ENCODE measurements at regions not wholly inside any gene's neighbourhood (a gene's known extent, or its start where the extent isn't known, plus 50 kb on each side); places are given as distances from the start of the nearest gene placed in this dataset.

GRCh38 chr11:19519912-19520641 is 192.6 kb upstream of the NAV2 start:
- DNase-seq = peak; percentile 24

GRCh38 chr11:19519353-19519752 is 193.3 kb upstream of the NAV2 start:
- DNase-seq = no peak

GRCh38 chr11:19513253-19513652 is 199.4 kb upstream of the NAV2 start:
- no peak for DNase-seq

- DNase-seq = no peak
These were observed 200.0 kb upstream of the NAV2 start for GRCh38 chr11:19512618-19513017.

GRCh38 chr11:19511413-19512183 is 201.0 kb upstream of the NAV2 start:
- DNase-seq = no peak

DNA sequence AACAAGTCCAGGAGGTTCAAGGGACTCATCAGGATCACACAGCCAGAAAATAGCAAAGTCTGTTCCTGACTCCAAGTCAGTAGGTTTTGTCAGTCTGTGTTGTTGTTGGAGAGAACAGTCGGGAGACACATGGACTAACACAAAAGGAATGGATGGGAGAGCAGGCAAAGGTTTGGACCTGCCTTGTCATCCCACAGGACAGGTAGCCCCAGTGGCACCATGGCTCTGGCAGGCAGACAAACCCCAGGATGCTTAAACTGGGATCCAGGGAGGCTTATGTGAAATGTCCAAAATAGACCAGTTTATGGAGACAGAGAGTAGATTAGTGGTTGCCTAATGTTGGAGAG is 201.6 kb upstream of the NAV2 start:
- no peak for DNase-seq

DNA sequence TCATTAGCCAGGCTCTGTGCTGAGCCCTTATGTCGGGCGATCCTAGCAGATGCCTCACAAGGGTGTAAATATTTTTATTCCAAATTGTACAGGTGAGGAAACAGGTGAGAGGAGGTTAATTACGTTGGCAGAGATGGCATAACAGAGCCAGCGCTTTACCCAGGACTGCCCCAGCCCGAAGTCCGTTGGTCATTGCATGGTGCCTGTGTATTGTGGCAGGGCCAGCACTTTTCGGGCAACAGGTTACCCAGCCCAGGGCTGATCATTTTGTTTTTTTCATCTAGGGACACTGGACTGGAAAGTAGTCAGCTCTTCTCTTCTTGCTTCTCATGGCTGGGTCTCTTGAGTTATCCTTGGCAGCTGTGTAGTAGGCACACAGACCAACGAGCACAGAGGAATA is 202.2 kb upstream of the NAV2 start:
- no peak for DNase-seq

DNA sequence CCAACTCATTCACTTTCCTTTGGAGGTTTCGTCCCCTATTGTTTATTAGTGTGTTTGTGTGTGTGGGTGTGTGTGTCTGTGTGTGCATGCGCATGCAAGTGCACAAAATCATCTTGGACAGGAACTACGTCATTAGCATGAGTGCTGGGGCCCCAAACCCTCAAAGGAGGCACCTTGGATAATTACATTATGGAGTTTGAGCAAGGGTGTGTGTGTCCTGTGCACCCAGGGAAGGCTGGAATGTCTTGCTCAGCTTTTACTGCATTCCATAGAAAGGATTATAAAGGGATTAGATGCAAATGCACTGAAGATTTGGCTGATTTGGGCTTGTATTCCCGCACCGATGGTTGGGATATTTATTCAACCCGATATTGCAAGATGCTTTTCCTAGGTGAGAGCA is 203.4 kb upstream of the NAV2 start:
- DNase-seq = no peak

DNA sequence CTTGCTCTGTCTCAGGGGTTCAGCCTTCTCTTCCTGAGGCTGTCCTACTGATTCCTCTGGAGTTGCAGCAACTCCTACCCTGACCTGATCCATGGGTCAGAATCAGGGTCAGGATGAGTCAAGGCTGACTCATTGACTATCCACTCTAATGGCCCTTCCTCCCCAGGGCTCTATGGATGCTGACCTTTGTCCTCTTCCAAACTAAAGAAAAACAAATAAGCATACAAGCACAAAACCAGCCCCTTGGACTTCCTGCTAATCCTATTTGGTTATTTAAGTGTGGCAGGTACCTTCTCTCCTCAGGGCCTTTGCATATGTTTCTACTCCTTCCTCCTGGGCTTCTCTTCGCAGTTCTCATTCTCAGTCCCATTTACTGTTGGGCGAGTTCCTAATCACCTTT is 204.5 kb upstream of the NAV2 start:
- DNase-seq = no peak

- no peak for DNase-seq
These were observed 205.7 kb upstream of the NAV2 start for GRCh38 chr11:19506816-19507486.

GRCh38 chr11:19502691-19503253 is 209.9 kb upstream of the NAV2 start:
- no peak for DNase-seq

- DNase-seq = no peak
These were observed 211.0 kb upstream of the NAV2 start for GRCh38 chr11:19501631-19502030.

- no peak for DNase-seq
These were observed 212.6 kb upstream of the NAV2 start for GRCh38 chr11:19499999-19500398.

GRCh38 chr11:19499026-19499669 is 213.5 kb upstream of the NAV2 start:
- peak; percentile 69 for DNase-seq

- no peak for DNase-seq
These were observed 219.0 kb upstream of the NAV2 start for GRCh38 chr11:19493446-19494213.

DNA sequence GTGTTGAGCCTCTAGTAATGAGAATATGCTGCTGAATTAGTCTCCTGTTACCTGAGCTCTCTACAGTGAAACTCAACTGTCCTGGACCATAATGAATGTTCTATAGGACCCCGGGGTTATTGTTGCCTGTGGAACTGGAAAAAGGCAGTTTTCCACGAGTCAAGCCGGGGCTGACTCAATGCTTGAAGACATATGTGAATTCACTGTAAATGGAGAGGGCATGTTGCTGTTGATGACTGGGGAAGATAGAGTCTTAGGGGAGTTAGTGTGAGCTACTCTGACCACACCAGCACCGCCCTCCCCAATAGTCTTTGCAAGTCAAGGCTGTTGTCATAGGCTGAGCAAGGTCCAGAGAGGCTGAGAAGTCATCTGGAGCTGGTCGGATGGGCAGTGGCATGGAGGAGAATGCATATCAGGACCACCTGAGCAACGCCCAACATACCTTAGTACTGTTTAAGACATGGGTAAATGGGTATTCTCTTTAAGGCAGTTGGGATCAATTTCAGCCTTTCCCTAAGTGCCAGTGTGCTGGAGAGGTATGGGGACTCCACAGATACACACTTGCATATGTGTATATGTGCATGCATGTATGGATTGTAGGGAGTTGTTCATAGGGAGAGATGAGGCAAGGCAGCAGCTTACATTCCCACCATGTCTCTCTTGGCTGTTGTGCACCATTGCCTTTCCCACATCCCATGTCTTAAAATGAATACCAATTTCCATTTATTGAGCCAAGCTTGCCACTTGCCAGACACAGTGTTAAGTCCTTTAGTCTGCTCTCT is 230.1 kb upstream of the NAV2 start:
- DNase-seq = no peak

DNA sequence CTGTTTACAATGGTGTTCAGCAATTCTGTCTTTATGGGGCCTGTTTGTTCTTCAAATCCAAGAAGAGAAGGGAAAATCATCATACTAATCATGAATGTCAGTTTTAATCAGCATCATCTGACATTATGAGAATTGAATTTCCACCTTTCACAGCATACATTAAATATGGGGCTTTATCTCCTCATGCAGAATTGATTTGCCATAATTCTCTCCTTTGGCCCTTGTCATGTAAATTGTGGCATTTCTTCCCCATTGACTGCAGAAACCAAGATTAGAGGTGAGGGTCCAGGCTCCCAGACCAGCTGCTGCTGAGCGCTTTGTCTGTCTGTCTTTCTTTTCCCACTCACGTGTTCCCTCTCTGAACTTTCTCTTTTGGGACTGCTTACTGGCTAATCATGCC is 232.1 kb upstream of the NAV2 start:
- no peak for DNase-seq

DNA sequence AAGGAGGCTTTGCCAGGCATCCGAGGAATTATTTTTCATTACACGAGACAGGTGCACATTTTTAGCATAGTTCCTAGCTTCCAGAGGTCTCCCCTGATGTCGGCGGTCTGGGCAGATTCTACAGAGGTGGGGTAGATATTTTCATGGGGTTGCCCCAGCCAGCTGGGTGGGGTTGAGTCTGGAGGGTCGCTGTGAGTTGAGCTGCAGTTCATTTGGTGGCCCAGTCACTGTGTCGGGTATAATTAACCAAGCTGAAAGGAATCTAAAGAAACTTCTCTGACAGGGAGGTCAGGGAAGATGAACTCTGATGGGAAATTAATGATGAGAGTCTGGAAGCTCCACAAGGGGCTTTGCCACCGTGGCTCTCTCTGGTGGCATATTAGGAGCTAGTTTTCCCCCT is 233.7 kb upstream of the NAV2 start:
- DNase-seq = no peak

- no peak for DNase-seq
These were observed 234.4 kb upstream of the E2F8 start for GRCh38 chr11:19474954-19475721.

DNA sequence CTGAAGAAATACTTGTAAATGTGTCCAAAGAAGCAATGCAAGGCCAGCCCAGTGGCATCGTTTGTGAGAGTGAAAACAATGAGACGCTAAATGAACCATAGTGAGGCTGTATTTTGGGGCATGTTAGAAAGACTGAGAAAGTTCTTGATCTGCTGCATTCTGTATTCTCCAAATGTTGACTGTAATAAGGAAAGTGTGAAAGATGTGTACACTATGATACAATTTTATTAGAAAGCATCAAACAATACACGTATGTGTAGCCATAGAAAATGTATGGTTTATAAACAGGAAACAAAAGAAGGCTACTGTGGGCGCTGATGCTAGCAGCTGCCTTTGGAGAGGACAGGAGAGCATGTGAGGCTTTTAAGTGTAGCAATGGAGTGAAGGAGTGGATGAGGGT is 233.5 kb upstream of the E2F8 start:
- DNase-seq = no peak
